HG03175 (cell line): ENCODE measurements at regions not wholly inside any gene's neighbourhood (a gene's known extent, or its start where the extent isn't known, plus 50 kb on each side); places are given as distances from the start of the nearest gene placed in this dataset.
"Not testable (repeated sequence)": the region's sequence is repeated elsewhere in the genome, so short reads cannot be mapped to it uniquely, and the experiment has no call there.

ENCODE experiments used
- ATAC-seq: cut with Tn5 transposase; IDR thresholded peaks from one replicate; pipeline ENCODE4 v1.9.1; 2021; ENCODE audit warnings: mild to moderate bottlenecking, moderate library complexity; ENCODE audit not compliant: unreplicated experiment

DNA sequence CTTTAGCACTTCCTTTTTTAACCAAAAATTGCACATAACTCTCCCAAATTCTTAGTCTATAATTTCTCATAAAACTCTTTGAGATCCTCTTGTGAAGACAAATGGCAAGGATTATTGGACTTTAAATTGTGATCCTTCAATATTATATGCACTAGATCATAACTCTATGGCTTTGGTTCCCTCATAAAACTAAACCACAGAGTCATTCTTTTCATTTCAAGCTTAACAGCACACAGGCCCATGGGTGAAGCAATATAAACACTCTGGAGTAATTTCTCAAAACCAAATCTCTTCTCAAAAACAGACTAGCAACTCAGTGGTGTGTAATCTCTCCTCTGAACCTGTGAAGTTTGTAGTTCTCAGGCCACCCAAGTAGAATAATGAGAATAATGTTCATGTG lies 171.0 kb upstream of the NECTIN3 start:
- no peak for ATAC-seq

DNA sequence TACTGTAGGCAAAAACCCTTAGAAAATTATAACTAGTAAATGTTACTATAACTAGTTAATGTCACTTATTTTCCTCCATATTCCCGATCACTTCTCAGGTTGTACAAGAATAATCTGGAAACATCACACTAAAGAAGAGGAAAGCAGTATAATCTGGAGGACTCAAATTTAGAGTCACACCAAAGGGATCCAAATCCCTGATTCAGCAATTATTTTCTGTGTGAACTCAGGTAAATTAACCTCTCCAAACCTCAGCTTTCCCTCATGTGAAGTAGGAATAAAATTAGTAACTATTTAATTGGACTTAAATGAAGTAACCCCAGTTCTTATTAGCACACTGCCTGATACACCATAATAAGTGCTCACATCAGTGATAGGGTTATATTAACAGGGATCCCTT lies 170.1 kb upstream of the NECTIN3 start:
- no peak for ATAC-seq

DNA sequence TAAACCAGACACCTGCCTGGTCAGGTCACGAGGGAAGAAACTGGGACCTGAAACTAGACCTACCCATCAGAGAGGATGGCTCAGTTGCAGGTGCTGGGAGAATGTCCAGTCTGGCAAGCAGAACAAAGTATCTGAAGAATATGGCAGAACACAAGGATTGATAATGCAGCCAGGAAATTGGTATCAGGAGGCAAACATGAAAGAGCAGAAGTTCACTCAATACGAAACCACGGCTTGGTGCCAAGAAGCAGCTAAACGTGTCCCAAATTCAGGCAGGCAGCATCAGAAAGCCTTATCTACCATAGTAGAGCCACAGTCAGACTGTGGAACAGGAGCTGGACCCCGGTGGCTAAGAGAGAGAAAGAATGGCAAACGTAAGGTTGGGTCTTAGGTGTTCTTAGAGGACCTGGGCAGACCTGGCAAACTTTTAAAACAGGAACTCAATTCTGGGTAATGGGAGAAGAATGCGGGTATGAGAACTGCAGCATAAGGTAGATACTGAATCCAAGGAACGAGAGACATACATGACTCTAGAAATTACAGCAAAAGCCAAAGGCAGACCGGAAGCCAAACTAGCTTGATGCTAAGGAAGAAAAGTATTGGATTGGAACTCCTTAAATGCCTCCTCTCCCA lies 169.0 kb upstream of the NECTIN3 start:
- no peak for ATAC-seq

DNA sequence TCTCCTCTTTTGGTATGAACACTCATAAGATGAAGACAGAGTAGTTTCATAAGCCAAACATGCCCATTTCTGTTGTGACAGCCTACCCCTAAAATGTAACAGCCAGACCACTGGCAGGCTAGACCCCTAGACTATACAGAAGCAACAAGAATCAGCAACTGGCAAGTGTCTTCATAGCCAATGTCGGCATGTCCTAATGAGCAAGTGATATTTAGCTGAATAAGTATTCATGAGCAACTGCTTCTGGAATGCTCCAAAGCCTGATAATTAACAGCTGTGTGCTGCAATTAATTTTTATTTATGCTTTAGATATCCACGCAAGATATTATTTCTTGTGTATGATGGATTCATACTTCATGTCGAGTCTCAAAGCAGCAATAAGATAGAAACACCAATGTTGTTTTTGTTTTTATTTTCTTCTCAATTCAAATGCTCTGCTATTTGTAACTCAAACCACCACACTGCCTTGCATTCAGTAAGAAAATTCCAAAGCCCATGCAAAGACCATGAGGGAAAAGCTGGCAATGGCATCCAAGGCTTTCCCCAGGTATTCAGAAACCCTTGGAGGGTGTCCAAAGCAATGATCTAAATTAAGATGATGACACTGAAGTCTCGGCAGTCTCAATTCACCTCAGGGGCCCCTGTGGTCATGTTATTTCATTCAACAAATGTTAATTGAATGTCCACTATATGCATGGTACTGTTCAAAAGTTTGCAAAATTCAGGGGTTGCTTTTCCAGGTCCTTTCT lies 167.7 kb upstream of the NECTIN3 start:
- ATAC-seq, result no peak

DNA sequence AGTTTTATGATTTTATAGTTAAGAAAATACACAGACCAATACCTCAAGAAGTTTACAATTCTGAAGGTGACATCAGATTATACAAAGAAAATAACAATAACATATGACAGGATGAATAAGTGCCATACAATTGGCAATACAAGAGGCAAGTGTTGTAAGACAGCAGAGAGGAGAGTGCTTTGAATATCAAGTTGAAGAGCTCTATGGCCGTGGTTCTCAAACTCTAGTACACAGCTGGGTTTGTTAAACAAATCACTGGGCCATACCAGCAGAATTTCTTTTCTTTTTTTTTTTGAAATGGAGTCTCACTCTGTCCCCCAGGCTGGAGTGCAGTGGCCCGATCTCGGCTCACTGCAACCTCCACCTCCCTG lies 167.1 kb upstream of the NECTIN3 start:
- no peak for ATAC-seq

DNA sequence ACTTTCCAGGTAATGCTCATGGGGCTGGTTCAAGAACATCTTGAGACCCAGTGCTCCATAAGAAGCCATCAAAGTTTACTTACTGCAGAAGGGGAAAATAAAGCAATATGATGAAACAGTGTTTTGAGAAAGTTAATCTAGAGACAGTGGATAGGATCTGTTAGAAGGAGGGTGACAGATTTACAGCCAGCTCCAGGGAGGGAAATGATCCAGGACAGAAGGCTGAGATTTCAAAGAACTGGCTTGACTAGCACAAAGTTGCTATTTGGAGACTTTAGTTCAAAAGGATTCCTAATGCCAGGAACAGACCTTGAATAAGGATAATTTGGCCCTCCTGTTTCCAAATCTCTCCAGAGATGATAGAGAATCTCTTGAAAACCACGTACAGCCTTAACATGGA lies 166.5 kb upstream of the NECTIN3 start:
- no peak for ATAC-seq

DNA sequence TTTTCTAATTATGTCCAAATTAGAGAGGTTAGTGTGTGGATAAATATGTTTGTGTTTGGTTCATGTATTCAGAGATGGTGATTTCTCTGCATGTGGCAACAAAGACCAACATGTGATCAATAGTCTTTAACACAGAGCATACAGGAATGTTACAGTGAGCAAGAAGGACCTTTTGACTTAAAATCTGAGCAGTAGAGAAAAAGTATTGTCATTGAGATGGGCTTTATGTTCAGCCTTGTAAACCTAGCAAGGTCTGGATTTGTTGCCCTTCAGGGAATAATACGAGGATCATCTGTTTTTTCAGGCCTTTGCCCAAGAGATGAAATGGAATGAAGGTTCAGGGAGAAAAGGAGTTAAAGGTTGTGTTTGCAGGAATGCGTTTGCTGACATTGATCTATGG lies 161.8 kb upstream of the NECTIN3 start:
- no peak for ATAC-seq

DNA sequence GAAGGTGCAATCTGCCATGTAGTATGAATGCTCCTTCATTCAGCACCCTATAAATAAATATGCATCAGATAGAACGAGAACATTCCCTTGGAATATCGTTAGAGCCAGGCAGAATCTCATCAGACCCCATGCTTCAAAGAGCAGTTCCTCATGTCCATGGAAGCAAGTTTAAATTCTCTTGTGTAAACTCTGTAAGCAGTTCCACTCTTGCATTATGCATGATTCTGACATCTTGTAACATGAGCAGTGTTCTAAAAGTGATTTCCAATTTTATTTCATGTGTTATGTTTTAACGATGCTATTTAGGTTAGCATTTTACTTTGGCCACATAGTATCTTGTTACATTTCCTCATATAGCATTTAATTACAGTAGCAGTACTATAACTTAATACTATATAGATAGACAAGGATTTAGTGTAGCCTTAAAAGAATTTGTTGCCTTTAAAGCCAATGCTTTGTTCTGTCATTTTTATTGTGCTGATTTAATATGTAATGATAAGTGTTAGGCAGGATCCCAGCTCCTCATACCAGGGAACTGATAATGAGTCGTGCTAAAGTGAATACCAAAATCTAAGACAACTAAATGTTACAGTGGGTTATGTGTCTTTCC lies 161.2 kb upstream of the NECTIN3 start:
- ATAC-seq, result no peak

DNA sequence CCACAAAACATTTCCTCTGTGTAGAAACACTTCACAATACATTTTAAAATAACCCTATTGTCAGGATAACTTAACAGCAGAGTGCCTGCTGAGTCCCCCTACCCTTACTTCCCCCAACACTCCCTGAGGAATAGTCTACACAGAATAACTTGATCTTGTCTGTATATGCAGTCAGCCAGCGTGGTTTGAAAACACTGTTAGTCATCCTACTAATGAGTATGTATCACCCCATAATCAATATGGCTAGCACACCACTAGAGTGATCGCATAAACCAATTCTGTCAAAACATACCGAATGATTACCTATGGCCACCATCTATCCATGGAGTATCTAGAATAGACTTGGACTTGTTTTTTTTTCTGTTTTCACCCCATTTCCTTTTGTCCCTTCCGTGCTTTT lies 152.7 kb upstream of the NECTIN3 start:
- ATAC-seq, result no peak

DNA sequence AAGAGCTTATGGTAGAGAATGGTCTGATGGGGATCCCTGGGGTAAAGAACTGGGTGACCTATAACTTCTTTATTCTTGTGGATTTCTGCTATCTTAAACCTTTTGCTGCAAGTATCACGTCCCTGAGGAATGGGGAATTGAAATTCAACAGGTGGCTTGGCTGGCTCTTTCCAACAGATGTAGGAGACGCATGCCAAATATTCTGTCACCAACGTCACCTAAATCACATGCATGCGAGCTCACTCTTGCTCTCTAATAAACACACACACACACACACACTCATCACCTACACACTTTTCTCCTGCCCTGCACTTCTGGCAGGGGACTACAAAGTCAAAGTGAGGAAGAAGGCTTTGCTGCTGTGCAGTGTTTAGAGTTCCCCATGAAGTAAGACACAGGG lies 145.8 kb upstream of the NECTIN3 start:
- ATAC-seq, result no peak

DNA sequence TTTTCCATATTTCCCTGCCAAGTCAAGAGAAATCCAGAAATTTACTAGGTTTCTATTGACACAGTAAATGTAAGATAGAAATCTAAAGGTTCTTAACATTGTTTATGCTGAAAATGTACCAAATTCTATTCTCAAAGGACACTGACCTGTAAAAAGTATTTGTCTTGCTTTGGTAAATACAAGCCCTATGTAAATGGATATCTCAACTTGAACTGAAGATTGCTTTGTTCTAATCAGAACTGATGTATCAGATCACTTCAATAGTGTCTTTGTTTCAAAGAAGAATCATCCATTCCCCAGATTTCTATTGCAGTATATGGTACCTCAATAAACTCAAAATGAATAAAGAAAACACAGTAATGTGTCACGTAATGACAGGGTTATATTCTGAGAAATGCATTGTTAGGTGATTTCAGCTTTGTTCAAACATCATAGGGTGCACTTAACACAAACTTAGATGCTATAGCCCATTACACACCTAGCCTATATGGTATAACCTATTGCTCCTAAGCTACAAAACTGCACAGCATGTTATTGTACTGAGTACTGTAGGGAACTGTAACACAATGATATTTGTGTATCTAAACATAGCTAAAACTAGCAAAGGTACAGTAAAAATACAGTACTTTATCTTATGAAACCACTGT lies 143.5 kb upstream of the NECTIN3 start:
- no peak for ATAC-seq

DNA sequence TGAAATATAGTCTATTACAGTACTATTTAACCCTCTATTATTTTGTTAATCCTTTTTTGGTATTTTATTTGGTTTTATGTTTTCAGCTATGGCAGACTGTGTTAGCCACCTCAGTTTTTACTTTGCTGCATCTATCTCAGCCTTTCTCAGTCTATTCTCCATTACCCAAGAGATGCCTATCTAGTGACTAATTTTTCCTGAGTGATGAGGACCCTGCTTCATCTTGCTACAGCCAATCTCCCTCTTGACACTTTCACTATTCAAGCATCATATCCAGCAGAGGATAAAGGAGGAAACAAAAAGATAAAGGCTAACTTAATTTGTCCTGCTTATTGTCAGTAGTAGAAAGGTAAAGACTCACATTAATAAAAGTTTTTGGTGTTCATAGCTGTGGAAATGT lies 141.8 kb upstream of the NECTIN3 start:
- ATAC-seq, result no peak

DNA sequence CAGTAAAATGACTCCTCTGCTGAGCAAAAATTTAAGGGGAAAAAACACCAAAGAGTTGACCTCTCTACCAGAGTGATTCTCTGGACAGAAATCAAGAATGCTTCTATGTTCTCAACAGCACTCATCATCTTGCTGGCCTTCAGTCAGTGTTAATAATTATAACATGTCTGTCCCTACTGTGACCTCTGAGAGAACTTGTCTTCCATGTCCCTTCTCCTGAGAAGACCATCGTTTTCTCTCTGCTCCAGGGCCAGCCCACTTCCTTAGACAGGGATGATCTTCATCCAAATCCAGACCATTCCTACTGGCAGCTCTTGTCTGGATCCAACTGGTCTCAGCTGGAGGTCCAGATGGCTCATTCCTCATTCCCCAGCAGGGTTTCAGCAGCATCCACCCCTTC lies 139.0 kb upstream of the NECTIN3 start:
- ATAC-seq, result no peak

DNA sequence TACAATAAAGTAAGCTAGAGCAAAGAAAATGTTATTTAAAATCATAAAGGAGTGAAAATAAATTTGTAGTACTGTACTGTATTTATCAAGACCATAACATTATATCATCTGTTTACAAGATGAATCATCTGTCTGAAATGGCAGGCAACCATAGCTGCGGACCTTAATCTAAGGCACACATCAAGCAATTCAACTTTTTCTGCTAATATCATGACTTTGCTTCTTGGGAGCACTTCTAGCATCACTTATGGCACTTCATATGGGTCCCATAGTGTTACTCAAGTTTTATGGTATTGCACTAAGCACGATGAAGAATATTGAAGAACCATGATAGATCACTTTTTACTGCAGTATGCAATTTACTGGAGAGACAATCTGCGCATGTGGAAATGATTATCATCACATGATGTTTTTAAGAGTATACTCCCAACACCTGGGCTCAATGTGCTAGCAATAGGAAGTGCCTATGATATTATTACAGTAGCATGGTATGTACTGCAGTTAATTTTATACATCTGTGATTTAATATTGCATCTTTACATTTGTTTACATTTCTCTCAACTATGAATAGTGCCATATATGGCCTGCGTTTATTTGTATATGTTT lies 137.7 kb upstream of the NECTIN3 start:
- ATAC-seq, result no peak

DNA sequence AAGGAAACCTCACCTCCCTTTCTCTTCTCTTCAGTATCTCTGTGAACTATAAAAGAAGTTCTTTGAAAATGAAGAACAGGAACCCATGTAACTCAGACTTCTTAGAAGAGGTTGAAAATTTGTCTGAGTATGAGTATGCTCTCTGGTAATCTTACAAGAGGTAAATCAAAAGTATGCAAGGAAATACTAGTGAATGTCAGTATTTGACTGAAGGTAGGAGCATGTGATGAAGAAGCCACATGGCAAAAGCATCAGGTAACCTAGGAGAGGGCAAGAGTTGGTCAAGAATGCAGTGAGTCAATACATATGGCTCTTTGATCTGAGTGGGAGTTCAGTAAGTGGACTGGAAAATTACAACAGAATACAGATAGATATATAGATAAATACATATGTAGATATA lies 133.0 kb upstream of the NECTIN3 start:
- no peak for ATAC-seq

DNA sequence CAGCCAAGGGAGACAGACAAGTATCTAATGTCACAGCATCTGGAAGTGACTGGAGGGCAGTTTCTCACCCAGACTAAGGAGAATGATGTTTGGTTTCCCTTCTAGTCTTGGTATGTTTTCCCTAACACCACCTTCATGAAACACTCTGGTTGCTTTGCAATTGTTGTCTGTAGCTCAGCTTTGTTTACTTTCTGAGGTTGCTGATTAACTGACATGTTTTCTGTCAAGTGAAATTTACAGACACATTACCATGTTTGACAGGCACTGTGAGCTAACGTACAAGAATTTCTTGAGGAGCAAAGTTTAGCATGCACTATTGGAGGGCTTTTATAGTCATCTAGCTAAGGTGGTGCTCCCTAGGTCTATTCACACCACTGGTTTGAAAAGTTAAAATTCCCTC lies 131.6 kb upstream of the NECTIN3 start:
- no peak for ATAC-seq

DNA sequence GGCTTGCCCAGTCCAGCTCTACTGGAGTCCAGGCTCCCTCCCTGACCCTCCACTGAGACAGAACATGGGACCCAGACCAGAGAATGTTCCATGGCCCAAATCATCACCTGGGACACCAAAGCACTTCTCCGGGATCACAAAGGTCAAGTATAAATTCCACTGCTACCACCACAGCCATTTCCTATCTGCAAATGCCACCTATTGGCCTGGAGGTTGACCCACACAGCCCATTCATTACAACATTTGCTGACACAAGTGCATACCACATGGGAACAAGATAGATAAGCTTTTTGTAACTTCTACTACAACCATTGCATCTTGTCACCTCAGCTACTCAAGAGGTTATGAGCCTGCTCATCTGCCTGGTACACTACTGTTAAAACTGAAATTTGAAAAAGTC lies 126.8 kb upstream of the NECTIN3 start:
- no peak for ATAC-seq

DNA sequence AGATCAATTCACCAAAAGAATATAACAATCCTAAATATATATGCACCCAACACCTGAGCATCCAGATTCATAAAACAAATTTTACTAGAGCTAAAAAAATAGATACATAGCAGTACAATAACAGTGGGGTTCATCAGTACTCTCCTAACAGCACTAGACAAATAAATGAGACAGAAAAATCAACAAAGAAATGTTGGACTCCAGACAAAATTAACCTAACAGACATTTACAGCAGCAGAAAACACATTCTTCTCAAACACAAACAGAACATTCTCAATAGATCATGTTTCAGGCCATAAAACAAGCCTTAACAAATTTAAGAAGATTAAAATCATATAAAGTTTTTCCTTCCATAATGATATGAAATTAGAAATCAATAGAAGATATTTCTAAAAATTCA lies 124.8 kb upstream of the NECTIN3 start:
- ATAC-seq, result no peak

DNA sequence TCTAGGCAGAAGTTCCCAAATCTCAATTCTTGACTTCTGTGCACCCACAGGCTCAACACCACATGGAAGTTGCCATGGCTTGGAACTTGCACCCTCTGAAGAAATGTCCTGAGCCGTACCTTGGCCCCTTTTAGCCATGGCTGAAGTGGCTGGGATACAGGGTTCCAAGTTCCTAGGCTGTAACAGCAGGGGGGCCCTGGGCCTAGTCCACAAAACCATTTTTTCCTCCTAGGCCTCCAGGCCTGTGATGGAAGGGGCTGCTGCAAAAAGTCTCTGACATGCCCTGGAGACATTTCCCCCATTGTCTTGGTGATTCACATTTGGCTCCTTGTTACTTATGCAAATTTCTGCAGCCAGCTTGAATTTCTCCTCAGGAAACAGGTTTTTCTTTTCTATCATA lies 122.4 kb upstream of the NECTIN3 start:
- not testable (repeated sequence) for ATAC-seq

DNA sequence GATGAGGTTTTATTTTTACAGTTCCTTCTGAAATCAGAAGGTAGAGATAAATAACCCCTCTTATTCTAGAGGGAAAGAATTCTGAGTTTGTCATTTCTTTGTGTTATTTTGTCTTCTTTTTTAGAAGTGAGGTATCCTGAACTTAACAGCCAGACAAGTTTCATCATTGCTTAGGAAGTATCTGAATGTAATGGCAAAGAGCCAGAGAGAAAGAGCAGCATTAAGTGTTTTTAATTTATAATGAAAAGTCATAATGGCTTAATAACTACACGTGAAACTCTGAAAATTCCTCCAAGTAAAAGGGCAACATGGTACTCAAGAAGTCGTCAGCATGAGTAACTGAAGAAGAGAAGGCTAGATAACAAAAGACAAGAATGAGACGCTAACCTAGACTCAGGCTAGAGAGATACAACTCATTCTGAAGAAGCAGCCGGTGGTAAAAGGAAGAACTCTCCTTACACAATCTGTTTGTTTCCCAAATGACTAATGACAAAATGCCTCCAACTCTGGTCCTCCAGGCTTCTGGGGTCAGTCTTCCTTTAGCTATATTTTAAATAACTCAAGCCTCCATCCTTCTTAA lies 116.2 kb upstream of the NECTIN3 start:
- no peak for ATAC-seq

DNA sequence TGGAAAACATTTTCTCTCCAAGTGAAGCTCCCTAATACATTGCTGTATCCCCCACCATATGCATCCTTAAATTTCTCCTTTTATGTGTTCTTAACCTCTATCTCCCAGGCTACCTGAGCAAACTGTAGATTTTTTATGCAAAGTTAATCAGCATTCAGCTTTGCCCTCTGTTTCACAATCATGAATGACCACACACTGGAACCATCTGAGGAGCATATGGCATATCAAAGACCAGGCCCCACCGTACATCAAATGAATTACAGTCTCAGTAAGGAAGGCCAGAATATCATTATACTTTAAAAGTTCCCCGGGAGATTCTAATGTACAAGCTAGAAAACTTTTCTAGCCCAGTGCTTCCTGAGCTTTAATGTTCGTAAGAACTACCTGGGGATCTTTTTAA lies 115.5 kb upstream of the NECTIN3 start:
- no peak for ATAC-seq
